ENCODE measurements at regions not wholly inside any gene's neighbourhood (a gene's known extent, or its start where the extent isn't known, plus 50 kb on each side); places are given as distances from the start of the nearest gene placed in this dataset.

DNA sequence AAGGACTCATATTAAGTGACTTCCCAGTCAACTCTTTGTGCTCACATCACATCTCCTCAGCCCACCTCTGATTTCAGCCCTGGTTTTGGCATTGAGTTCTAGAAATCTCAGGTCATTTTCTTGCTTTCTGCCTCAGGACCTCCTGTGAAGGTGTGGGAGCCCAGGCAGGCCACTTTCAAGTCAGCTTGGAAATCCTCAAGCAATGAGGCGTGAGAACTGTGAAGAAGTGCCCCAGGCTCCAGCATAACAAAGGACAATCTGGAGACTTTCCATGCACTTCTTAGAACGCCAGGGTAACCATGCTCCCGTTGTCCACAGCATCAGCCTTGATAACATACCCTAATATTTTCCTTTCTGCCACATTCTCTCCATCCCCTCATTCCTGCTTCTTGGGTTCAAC lies 131.2 kb upstream of the MAP3K1 start:
- H3K27ac ChIP-seq = no peak overlapping the region
- no peak for TF ChIP-seq CTCF (IDR thresholded peaks at IDR 0.05)

- H3K27ac ChIP-seq = no peak overlapping the region
- TF ChIP-seq CTCF (IDR thresholded peaks at IDR 0.05) = no peak
- no peak for TF ChIP-seq ZFX (IDR thresholded peaks at IDR 0.05; ENCODE audit: borderline replicate concordance)
Observed at GRCh38 chr5:56683733-56684132, 131.6 kb upstream of the MAP3K1 start.

DNA sequence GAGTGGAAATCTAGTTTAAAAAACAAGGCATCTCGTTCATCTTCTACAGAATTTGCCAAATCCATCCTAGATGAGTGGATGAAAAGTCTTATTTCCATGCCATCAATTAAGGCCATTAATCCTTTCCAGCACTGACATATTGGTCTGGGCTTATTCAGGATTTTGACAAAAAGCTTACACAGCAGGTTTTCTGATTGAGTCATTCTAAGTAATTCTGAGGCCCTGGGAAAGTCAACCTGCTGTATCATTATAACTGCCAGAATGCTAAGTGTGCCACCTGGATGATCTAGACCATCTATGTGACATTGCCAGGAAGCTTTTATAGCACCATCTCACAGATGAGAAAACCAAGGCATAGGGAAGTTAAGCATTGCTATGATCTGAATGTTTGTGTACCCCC lies 132.1 kb upstream of the MAP3K1 start:
- no peak for TF ChIP-seq CTCF (IDR thresholded peaks at IDR 0.05)
- TF ChIP-seq ZFX (IDR thresholded peaks at IDR 0.05; ENCODE audit: borderline replicate concordance) = no peak
- no peak overlapping the region for H3K27ac ChIP-seq

GRCh38 chr5:56681346-56681745 lies 134.0 kb upstream of the MAP3K1 start:
- no peak overlapping the region for H3K27ac ChIP-seq
- TF ChIP-seq ZFX (IDR thresholded peaks at IDR 0.05; ENCODE audit: borderline replicate concordance) = no peak
- TF ChIP-seq CTCF (IDR thresholded peaks at IDR 0.05) = no peak

DNA sequence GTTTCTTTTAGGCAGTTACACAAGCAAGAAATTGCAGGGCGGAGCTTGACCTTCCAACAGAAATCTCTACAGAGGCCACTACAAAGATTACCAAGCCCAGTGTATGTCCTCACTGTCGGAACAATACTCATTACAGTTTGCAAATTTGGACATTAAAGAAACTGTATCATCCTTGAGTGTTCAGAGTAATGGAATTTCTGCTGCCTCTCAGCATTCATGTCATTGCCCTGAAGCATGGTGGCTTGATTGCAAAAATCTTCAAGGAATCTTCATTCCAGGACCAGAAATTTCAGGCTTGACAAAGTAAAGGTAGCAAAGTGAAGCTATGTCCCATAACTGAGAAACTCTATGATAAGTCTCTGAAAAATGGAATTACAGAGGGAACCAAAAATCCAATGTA lies 134.6 kb upstream of the MAP3K1 start:
- no peak overlapping the region for H3K27ac ChIP-seq
- TF ChIP-seq ZFX (IDR thresholded peaks at IDR 0.05; ENCODE audit: borderline replicate concordance) (no peak), CTCF (IDR thresholded peaks at IDR 0.05) (no peak)

GRCh38 chr5:56677690-56678305 lies 137.6 kb upstream of the MAP3K1 start:
- no peak overlapping the region for H3K27ac ChIP-seq
- no peak for TF ChIP-seq CTCF (IDR thresholded peaks at IDR 0.05)
- no peak for TF ChIP-seq ZFX (IDR thresholded peaks at IDR 0.05; ENCODE audit: borderline replicate concordance)

DNA sequence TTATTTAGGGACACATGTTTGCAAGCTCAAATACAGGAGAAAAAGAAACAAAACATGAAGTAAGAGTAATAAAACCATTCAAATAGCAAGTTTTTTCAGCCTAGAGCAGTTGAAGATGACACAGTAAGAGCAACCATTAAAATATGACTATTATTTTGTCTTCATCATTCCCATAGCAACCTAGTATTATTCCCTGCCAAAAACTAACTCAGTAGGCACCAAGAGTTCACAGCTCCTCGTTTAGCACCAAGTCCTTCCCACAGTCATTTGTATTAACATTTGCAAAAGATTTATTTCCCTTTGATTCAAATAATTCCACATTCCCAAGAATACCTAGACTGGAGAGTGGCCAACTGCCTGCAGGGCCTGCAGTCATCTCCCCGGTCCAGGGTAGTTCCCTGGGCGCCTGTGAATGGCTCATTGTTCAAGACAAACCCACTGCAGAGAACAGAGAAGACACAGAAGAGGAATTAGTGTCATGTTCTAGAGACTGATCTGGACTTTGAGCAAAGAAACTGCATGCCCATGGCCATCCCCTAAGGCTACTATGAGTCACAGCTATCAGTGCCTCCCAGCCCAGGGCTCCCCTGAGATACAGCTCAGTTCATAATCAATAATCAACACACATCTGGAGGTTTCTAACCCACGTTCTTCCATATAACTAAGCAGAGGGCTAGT lies 139.1 kb upstream of the MAP3K1 start:
- no peak overlapping the region for H3K27ac ChIP-seq
- no peak for TF ChIP-seq ZFX (IDR thresholded peaks at IDR 0.05; ENCODE audit: borderline replicate concordance)
- TF ChIP-seq CTCF (IDR thresholded peaks at IDR 0.05) = no peak
